HG03565 (cell line): ENCODE measurements at regions not wholly inside any gene's neighbourhood (a gene's known extent, or its start where the extent isn't known, plus 50 kb on each side); places are given as distances from the start of the nearest gene placed in this dataset.

Experiments
- ATAC-seq: cut with Tn5 transposase; IDR thresholded peaks from one replicate; pipeline ENCODE4 v1.9.1; 2021; ENCODE audit warnings: mild to moderate bottlenecking, moderate library complexity; ENCODE audit not compliant: unreplicated experiment

GRCh38 chr3:99016452-99016851 lies 115.0 kb upstream of the DCBLD2 start:
- no peak for ATAC-seq

DNA sequence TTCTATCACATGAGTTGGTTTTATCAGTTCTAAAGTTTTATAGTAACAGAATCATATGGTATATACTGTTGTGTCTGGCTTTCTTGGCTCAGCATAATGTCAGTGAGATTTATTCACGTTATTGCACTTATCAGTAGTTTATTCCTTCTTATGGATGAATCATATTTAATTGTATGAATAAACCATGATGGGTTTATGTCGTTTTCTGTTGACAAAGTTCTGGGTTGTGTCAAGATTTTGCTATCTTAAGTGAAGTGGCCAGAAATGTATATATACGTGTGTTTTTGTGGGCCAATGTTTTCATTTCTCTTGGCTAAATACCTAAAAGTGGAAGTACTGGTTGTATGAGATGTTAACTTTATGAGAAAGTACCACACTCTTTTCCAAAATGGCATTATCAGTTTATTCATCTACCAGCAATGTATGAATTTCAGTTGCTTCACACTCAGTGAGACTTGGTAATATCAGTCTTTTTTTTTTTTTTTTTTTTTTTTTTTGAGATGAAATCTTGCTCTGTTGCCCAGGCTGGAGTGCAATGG lies 112.4 kb upstream of the DCBLD2 start:
- ATAC-seq: no peak

- ATAC-seq: no peak
These were observed 111.6 kb upstream of the DCBLD2 start for GRCh38 chr3:99013077-99013476.

- peak; percentile 77 for ATAC-seq
These were observed 110.6 kb upstream of the DCBLD2 start for GRCh38 chr3:99012051-99012450.

GRCh38 chr3:99009851-99010250 lies 108.4 kb upstream of the DCBLD2 start:
- no peak for ATAC-seq

- no peak for ATAC-seq
These were observed 105.2 kb upstream of the DCBLD2 start for GRCh38 chr3:99006686-99007085.

GRCh38 chr3:98999675-99000074 lies 98.2 kb upstream of the DCBLD2 start:
- no peak for ATAC-seq

GRCh38 chr3:98994128-98994762 lies 92.8 kb upstream of the DCBLD2 start:
- no peak for ATAC-seq

- no peak for ATAC-seq
These were observed 89.9 kb upstream of the DCBLD2 start for GRCh38 chr3:98991393-98991792.

DNA sequence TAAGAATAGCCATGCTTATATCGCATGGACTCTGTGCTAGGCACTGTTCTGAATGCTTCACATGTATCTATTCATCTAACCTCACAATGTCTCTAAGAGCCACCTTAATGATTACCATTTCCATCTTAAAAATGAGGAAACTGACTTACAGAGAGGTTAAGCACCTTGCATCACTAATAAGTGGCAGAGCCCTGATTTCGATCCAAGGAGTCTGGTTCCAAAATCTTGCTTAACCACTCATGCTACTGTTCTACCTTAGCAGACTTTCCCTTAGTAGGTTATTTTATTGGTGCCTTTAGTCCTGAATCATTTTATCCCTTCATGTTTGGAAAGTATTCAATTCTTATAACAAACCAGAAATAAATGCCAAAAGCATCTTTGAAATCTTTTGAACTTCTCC lies 89.2 kb upstream of the DCBLD2 start:
- no peak for ATAC-seq

GRCh38 chr3:98986073-98986472 lies 84.6 kb upstream of the DCBLD2 start:
- ATAC-seq: no peak

DNA sequence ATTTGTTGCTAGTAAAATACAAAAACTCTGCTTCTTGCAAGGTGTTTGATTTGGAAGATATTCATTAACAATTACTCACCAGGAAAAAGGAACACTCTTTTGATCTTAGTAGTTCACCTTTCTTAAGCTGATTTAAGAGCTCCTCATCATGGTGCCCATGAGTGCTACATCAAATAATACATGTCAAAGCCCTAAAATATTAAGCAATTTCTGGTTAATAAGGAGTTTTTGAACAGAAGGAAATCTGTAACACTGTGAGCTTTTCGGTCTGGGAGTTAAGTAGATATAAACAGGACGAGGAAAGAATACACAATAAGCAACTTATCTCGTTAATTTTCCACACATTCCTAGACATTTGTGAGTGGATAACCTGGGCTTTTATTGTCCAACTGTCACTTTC lies 83.9 kb upstream of the DCBLD2 start:
- ATAC-seq: no peak

GRCh38 chr3:98984024-98984423 lies 82.5 kb upstream of the DCBLD2 start:
- ATAC-seq: no peak

DNA sequence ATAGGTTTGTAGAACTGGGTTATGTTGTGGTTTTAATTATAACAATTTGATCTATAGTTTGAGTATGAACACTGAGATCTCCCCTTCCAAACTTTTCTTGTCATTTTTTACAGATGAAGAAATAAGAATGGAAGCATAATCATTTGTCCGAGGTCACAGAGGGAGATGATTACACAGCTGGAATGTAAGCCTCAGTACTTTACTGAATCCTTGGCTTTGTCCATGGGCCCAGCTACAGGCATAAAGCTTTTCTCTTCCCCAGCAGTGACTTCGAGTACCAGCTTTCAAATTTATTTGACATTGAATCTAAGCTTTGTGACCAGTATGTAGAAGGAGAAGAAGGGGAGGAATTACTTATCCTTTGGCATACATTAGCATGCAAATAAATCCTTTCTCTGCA lies 80.9 kb upstream of the DCBLD2 start:
- no peak for ATAC-seq

DNA sequence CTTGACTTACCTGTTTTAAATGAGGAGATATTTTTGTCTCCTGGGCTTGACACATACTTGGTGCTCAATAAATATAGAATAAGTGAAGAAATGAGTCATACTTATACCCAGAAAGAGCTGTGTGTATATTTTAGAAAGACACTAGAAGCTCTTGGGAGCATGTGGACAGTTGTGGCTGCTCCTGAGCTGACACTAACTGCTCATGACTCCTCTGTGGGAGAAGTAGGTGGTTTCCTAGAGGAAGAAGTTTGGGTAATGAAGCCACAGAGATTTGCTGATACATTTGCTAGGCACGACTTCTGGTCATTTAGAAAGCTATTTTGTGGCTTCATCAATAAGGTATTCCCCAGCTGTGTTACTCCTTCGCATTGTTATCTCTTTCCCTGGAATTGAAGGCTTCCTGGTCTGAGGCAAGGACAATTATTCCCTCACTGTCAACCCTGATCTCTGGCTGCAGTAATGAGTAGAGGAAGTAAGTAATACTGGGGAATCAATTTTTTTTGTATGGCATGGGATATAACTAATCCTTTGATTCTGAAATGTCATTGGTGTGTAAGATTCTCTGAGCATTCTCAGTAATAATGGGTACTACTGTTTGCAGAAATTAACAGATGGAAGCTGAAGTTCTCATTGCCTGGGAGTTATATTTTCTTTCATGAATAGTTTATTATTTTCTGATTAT lies 79.6 kb upstream of the DCBLD2 start:
- peak; percentile 95 for ATAC-seq

- no peak for ATAC-seq
These were observed 77.8 kb upstream of the DCBLD2 start for GRCh38 chr3:98979296-98979695.

DNA sequence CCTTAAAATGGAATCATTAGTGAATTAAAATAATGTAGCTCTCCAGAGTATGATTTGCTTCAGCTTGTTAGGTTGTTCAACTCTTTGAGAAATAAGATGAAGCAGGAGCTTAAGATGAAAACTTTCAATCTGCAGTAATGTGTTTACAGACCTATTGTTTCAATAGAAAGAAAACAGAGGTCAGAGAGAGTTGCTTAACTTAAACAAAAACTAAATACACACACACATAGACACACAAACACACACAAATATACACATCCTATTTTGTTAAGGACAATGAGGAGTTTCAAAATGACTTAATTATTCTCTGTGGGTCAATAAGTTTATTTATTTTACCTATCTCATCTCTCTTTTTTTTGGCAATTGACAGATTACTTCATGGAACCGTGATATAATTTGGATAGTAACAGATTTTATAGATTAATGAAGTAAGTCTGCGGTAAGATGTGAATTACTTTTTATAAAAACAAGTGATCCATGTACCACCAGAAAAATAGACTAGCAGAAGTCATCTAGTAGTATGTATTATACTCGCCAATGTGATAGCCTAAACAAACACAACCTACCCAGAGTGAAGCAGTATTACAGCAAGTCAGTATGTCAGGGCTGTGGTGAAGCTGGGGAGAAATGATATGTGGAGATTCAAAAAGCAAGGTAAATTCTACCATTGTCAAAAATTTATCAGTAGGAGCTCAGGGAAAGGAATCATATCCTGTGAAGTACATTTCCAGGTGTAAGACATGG lies 76.7 kb upstream of the DCBLD2 start:
- ATAC-seq: no peak

DNA sequence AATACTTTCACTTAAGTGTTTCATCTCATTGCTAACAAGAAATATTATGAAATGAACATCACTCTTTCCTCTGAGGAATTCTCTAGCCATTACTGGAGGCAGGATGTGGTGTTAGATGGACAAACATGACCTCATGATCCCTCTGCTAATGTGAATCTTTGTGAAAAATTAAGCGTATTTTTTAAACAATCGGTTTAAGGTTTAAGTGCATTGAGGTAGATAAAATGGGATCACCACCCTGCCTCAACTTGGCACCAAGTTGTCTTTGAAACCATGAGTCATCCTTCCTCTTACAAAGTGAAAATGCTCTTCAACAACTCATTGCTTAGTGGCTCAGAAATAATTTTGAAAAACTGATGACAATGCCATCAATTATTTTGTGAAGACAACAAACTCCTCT lies 76.0 kb upstream of the DCBLD2 start:
- no peak for ATAC-seq

DNA sequence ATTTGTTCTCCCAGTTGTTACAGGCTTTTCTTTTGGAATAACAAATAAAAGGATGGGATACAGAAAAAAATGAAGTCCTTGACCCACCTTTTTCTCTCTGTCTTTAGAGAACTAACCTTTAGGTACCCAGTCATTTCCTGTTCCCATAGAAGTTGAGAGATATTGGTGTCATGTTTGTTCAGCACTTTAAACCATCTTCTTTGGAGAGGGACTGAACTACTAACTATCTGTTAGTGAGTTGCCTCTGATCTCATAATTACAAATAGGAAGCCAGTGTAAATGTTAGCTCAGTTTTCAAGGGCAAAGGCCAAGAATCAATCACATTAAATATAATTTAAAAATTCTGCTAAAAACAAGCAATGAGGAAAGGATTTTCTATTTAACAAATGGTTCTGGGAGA lies 72.9 kb upstream of the DCBLD2 start:
- no peak for ATAC-seq

DNA sequence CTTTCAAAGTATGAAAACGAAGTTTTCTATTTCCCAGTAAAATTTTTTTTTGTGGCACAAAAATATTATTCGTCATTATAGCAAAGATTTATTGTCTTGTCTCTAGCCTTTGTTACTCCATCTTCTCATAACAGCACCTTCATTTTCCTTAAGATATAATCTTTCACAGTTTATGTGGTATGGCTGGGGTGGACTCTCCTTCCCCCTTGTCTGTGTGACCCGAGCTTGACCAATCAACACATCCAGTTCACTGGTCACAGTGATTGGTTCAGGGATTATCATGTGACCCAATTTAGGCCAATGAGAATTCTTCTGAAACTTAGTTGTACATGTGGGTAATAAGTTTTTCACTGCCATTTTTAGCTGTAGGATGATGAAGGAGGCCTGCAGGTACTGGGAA lies 71.2 kb upstream of the DCBLD2 start:
- ATAC-seq: no peak

- no peak for ATAC-seq
These were observed 70.7 kb upstream of the DCBLD2 start for GRCh38 chr3:98972155-98972554.

- ATAC-seq: no peak
These were observed 69.7 kb upstream of the DCBLD2 start for GRCh38 chr3:98971169-98971681.
